B cell (primary cell): ENCODE measurements at regions not wholly inside any gene's neighbourhood (a gene's known extent, or its start where the extent isn't known, plus 50 kb on each side); places are given as distances from the start of the nearest gene placed in this dataset.

ENCODE experiments used
- ATAC-seq: fragments of 200-7000 bp; cut with Tn5 transposase; one replicate; pipeline ENCODE4 v1.10.0; 2021; ENCODE audit warnings: low read depth, mild to moderate bottlenecking, moderate number of reproducible peaks, moderate library complexity
- CTCF ChIA-PET: fragments of 350-600 bp; sonication (Branson Sonifier 250); formaldehyde crosslinking; loops from one replicate; lab custom pipeline; 2021; ENCODE audit warnings: antibody characterized with exemption, inconsistent platforms; lab: Charles Lee
- POLR2A ChIA-PET: fragments of 350-600 bp; sonication (Branson Sonifier 250); formaldehyde crosslinking; loops from one replicate; lab custom pipeline; 2021; ENCODE audit warnings: antibody characterized with exemption; lab: Charles Lee
- DNase-seq: peaks from one replicate; pipeline ENCODE4 v3.0.0; 2013
- H2AFZ ChIP-seq: 2 replicates; pipeline ENCODE4 v1.6.1; 2012; ENCODE audit warnings: mild to moderate bottlenecking, low read depth, low read length; ENCODE audit not compliant: insufficient read depth, poor library complexity, severe bottlenecking
- H3K27ac ChIP-seq, 2 donors: 1 replicate in 1 of 2; 2 replicates in 1 of 2; pipeline ENCODE4 v1.5.1; 2012 to 2013; ENCODE audit warnings: low read length in 2 of 2, mild to moderate bottlenecking in 2 of 2, moderate library complexity in 1 of 2
- H3K27me3 ChIP-seq, 4 experiments: fragments of 200-600 bp in 1 of 4; sonication (generic) in 1 of 4; replicated peaks in 1 of 4; 1 replicate in 2 of 4; 2 replicates in 2 of 4; pipeline versions ENCODE4 v1.6.1 to v1.7.0; 2013 to 2016; ENCODE audit warnings: low read length in 3 of 4, mild to moderate bottlenecking in 2 of 4, mixed read lengths in 1 of 4, moderate library complexity in 1 of 4; ENCODE audit not compliant: insufficient read depth in 4 of 4, control insufficient read depth in 3 of 4; ENCODE audit errors: control extremely low read depth in 1 of 4
- H3K36me3 ChIP-seq, 2 experiments: replicated peaks in 1 of 2; 1 replicate in 1 of 2; 2 replicates in 1 of 2; pipeline versions ENCODE4 v1.6.1 to v1.7.1; 2013; ENCODE audit warnings: low read length in 1 of 2; ENCODE audit not compliant: insufficient read depth in 2 of 2, control insufficient read depth in 1 of 2; ENCODE audit errors: control extremely low read depth in 1 of 2, extremely low read depth in 1 of 2
- H3K4me1 ChIP-seq, 2 donors: fragments of 200-600 bp in 1 of 2; sonication (generic) in 1 of 2; 1 replicate in 1 of 2; 2 replicates in 1 of 2; pipeline versions ENCODE4 v1.5.1 to v1.6.1; 2013 to 2017; ENCODE audit warnings: low read length in 2 of 2; ENCODE audit not compliant: control insufficient read depth in 2 of 2, insufficient read depth in 2 of 2
- H3K4me2 ChIP-seq: replicated peaks from 2 replicates; pipeline ENCODE3; 2012; ENCODE audit warnings: mild to moderate bottlenecking, low read depth, low read length; ENCODE audit not compliant: poor library complexity, severe bottlenecking
- H3K4me3 ChIP-seq, 5 experiments: fragments of 200-600 bp in 1 of 5; sonication (generic) in 1 of 5; 1 replicate in 3 of 5; 2 replicates in 2 of 5; pipeline versions ENCODE4 v1.5.1 to v1.7.0; 2011 to 2016; ENCODE audit warnings: low read length in 4 of 5, mild to moderate bottlenecking in 4 of 5, low read depth in 2 of 5, control low read depth in 1 of 5, moderate library complexity in 1 of 5; ENCODE audit not compliant: insufficient read depth in 1 of 5; ENCODE audit errors: control extremely low read depth in 1 of 5, extremely low read depth in 1 of 5
- H3K79me2 ChIP-seq: fragments of 200-600 bp; sonication (generic); one replicate; pipeline ENCODE4 v1.6.0; 2016; ENCODE audit warnings: low read length; ENCODE audit not compliant: control insufficient read depth, insufficient read depth
- H3K9ac ChIP-seq: fragments of 200-600 bp; sonication (generic); 2 replicates; pipeline ENCODE4 v1.6.1; 2017; ENCODE audit warnings: mild to moderate bottlenecking, low read length, moderate library complexity
- H3K9me3 ChIP-seq, 3 donors: one replicate each; pipeline versions ENCODE4 v1.6.1 to v1.7.1; 2013; ENCODE audit warnings: low read length in 2 of 3; ENCODE audit not compliant: control insufficient read depth in 2 of 3, insufficient read depth in 1 of 3; ENCODE audit errors: control extremely low read depth in 1 of 3
- H4K20me1 ChIP-seq: 2 replicates; pipeline ENCODE4 v1.6.0; 2012; ENCODE audit warnings: mild to moderate bottlenecking, low read length; ENCODE audit not compliant: insufficient read depth, control insufficient read depth, poor library complexity, severe bottlenecking
- H3K27ac Mint-ChIP-seq: one replicate; pipeline ENCODE4 v1.8.0; 2021; ENCODE audit warnings: mixed read lengths
- H3K27me3 Mint-ChIP-seq: one replicate; pipeline ENCODE4 v1.8.0; 2021; ENCODE audit warnings: mixed read lengths
- H3K4me1 Mint-ChIP-seq: one replicate; pipeline ENCODE4 v1.8.0; 2021; ENCODE audit warnings: mixed read lengths
- H3K4me3 Mint-ChIP-seq: one replicate; pipeline ENCODE4 v1.8.0; 2021; ENCODE audit warnings: mixed read lengths
- H3K9me3 Mint-ChIP-seq: one replicate; pipeline ENCODE4 v1.8.0; 2022; ENCODE audit warnings: mixed read lengths; ENCODE audit not compliant: insufficient read depth
- EZH2 ChIP-seq: IDR thresholded peaks from 2 replicates; pipeline ENCODE4 v1.6.1; 2012; ENCODE audit warnings: borderline replicate concordance, low read depth, mild to moderate bottlenecking, moderate library complexity, low read length; ENCODE audit not compliant: insufficient read depth, poor library complexity, severe bottlenecking
- WGBS: methylation state at CpG from one replicate; pipeline ENCODE4 v1.1.5; 2013; ENCODE audit warnings: missing lambda C conversion rate; ENCODE audit not compliant: insufficient coverage; 5-methylcytosine and 5-hydroxymethylcytosine counted together
- intact Hi-C: fragments of 100-400 bp; cut with micrococcal nuclease; formaldehyde crosslinking; loops from one replicate; pipeline ENCODE4 v1.10.0; 2022
- TF ChIP-seq, protein P1 (sequence below): fragments of 200-600 bp; IDR thresholded peaks from one replicate; pipeline ENCODE4 v1.8.0; 2022; ENCODE audit warnings: antibody characterized with exemption, mild to moderate bottlenecking

DNA sequence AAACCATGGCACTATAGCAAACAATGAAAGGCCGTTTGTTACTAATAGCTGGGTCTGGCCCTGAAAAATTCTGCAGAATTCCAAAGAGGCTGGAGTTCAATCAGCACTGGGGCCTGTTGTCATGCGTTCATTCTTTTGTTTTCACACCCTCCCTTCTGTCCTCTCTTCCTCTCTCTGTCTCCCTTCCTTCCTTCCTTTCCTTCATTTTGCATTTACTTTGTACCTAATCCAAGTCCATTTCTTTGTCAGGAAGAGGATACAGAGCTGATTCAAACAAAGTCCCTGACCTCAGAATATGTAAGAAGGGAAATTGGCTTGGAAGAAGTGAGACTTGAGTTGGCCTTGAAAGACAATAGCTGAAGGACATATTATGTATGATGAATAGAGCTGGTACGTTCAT lies 119.6 kb upstream of the LDB2 start:
- intact Hi-C loops = no loop called here
- no peaks in the 10 kb centered on the region for H3K9me3 ChIP-seq
- no peak overlapping the region for H3K9ac ChIP-seq
- TF ChIP-seq, protein P1, sequence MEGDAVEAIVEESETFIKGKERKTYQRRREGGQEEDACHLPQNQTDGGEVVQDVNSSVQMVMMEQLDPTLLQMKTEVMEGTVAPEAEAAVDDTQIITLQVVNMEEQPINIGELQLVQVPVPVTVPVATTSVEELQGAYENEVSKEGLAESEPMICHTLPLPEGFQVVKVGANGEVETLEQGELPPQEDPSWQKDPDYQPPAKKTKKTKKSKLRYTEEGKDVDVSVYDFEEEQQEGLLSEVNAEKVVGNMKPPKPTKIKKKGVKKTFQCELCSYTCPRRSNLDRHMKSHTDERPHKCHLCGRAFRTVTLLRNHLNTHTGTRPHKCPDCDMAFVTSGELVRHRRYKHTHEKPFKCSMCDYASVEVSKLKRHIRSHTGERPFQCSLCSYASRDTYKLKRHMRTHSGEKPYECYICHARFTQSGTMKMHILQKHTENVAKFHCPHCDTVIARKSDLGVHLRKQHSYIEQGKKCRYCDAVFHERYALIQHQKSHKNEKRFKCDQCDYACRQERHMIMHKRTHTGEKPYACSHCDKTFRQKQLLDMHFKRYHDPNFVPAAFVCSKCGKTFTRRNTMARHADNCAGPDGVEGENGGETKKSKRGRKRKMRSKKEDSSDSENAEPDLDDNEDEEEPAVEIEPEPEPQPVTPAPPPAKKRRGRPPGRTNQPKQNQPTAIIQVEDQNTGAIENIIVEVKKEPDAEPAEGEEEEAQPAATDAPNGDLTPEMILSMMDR = no peak
- no peak for TF ChIP-seq EZH2
- no peak overlapping the region for H3K27ac ChIP-seq
- Mint-ChIP-seq H3K4me1 (no peaks in the 10 kb centered on the region), H3K9me3 (no peaks in the 10 kb centered on the region), H3K27me3 (no peaks in the 10 kb centered on the region), H3K4me3 (no peak overlapping the region), H3K27ac (no peak overlapping the region)
- no peaks in the 10 kb centered on the region for H3K4me1 ChIP-seq
- H3K79me2 ChIP-seq = no peaks in the 10 kb centered on the region
- 93% methylated on average over 2 of the region's 3 CpGs for WGBS
- H3K4me3 ChIP-seq = no peak overlapping the region
- H2AFZ ChIP-seq = no peak overlapping the region
- no peaks in the 10 kb centered on the region for H3K36me3 ChIP-seq
- CTCF ChIA-PET = no interaction called here
- H4K20me1 ChIP-seq = no peaks in the 10 kb centered on the region
- ATAC-seq (no peak), DNase-seq (no peak)
- H3K4me2 ChIP-seq = no peak overlapping the region
- H3K27me3 ChIP-seq = no peaks in the 10 kb centered on the region
- POLR2A ChIA-PET = no interaction called here

DNA sequence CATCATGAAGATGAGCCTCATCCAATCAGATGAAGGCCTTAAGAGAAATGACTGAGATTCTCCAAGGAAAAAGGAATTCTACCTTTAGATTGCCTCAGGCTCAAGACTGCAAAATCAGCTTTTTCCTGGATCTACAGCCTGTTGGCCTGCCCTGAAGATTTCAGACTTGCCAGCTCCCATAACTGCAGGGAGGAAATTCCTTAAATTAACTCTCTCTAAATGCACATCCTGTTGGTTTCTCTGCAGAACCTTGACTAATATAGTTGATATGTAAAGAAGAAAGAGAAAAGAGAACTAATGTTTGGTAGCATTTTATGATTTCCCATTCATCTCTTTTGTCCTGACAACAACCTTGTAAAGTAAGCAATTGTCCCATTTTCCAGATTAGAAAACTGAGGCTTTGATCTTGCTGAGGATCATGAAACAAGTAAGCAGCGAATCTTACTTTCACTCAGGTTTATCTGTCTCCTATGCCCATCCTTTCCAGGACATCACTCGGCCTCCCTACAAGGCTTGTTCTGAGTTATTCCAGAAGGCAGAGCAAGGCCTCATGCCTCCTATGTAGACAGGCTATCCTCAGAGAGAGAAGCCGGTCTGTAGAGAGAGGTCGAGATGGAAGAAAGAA lies 115.0 kb upstream of the LDB2 start:
- WGBS = 88% methylated on average over 4 of the region's 4 CpGs
- H3K36me3 ChIP-seq = no peaks in the 10 kb centered on the region
- H3K4me1 ChIP-seq = no peaks in the 10 kb centered on the region
- H3K27ac ChIP-seq = no peak overlapping the region
- ATAC-seq (no peak), DNase-seq (no peak)
- Mint-ChIP-seq H3K4me3 (no peak overlapping the region), H3K4me1 (no peaks in the 10 kb centered on the region), H3K9me3 (no peaks in the 10 kb centered on the region), H3K27me3 (no peaks in the 10 kb centered on the region), H3K27ac (no peak overlapping the region)
- ChIA-PET CTCF (no interaction called here), POLR2A (no interaction called here)
- no peaks in the 10 kb centered on the region for H3K27me3 ChIP-seq
- TF ChIP-seq, protein P1 = no peak
- no peak for TF ChIP-seq EZH2
- no peak overlapping the region for H3K4me3 ChIP-seq
- no peak overlapping the region for H3K9ac ChIP-seq
- H4K20me1 ChIP-seq = no peaks in the 10 kb centered on the region
- intact Hi-C loops = no loop called here
- H3K4me2 ChIP-seq = no peak overlapping the region
- no peak overlapping the region for H2AFZ ChIP-seq
- no peaks in the 10 kb centered on the region for H3K79me2 ChIP-seq
- H3K9me3 ChIP-seq = no peaks in the 10 kb centered on the region
